GM04503 (cell line): ENCODE measurements at regions not wholly inside any gene's neighbourhood (a gene's known extent, or its start where the extent isn't known, plus 50 kb on each side); places are given as distances from the start of the nearest gene placed in this dataset.
"Not testable (repeated sequence)": the region's sequence is repeated elsewhere in the genome, so short reads cannot be mapped to it uniquely, and the experiment has no call there.

Experiments
- DNase-seq: peaks from one replicate; pipeline ENCODE4 v3.0.0-alpha.2; 2012; ENCODE audit warnings: low read depth

DNA sequence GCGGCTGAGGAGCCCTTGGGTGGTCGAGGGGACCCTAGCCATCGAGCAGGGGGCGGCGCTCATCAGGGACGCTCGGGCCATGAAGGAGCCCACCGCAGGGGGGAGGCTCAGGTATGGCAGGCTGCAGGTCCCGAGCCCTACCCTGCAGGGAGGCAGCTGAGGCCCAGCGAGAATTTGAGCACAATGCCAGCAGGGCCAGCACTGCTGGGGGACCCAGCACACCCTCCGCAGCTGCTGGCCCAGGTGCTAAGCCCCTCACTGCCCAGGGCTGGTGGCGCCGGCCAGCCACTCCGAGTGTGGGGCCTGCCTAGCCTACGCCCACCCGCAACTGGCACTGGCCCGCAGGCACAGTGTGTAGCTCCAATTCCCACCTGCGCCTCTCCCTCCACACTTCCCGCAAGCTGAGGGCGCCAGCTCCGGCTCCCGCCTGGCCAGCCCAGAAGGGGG lies 325.4 kb upstream of the FRG1 start:
- no peak for DNase-seq

DNA sequence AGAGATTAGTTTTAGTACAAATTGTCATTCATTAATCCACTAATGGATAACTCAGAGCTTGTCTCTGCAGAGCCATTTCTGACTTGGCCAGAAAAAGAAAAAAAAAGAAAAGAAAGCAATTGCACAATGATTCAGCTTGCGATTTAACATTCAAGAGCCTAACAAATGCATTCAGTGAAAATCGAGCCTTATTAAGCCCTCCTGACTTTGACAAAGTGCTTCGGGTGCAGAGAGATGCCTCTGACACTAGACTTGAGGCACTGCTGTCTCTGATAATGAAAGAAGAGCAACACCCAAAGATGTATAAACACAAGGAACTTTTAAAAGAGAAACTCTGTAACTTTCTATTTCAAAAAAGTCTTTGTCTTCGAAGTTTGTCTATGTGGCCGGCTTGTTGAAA lies 322.9 kb upstream of the FRG1 start:
- not testable (repeated sequence) for DNase-seq

DNA sequence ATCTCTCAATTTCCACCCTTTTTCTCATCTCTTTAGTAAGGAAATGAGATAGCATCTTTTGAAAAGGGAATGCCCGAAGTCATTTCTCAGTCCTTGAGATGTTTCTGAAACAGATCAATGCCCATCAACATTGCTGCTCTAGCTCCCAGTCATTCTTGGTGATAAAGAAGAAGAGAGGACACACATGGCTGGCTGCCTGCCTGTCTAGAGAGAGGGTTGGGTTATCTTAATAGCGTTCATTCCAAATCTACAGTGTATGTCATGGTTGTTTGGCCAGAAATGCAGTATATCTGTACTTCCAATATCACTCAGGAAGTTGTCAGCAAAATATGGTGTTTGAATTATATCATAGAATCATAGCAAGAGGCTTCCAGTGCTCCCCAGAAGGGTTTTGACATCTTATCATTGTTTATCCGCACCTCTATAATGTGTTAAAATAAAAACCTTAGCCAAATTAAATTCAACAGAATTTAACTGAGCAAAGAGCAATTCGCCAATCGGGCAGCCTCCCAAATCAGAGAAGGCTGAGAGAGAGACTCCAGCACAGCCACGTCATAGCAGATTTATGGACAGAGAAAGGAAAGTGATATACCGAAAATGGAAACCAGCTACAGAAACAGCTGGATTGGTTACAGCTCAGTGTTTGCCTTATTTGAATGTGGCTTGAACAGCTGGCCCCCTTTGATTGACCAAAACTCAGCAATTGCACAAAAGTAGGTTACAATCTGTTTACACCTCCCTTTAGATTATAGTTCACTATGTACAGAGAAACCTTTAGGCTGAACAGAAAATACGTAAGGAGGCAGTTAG lies 321.0 kb upstream of the FRG1 start:
- not testable (repeated sequence) for DNase-seq

DNA sequence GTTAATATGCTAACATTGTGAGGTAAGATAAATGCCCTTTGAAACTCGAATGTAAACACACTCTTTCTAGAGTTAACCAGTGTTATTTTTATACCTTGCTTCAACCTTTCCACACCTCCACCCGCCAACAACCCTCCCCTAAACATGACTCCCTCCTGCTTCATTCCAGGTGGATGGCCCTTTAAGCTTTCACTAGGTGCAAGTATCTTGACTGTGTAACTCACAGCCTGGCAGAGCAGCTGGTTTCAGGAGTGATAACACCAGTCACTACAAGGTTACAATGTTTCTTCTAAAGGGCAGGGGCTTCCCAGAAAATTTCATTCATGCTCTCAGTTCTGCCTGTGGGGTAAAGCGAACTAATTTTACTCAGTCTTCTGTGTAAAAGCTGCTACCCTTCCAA lies 318.1 kb upstream of the FRG1 start:
- DNase-seq = not testable (repeated sequence)

DNA sequence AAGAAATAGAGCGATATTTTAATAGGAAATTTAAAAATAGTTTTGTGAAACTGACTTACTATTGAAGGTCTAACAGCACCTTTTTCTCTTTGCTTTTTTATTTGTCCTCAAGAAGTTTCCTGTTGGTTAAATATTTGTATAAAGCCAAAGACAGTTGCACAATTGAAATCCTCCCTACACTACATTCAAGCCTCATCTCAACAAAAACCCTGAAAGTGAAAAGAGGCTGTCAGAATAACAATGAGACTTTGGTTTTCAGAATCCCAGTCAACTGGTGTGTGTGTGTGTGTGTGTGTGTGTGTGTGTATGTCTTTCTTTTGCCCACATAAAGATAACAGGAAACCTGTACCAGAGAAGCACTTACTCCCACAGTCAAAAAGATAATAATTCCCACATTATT lies 313.6 kb upstream of the FRG1 start:
- DNase-seq = not testable (repeated sequence)

DNA sequence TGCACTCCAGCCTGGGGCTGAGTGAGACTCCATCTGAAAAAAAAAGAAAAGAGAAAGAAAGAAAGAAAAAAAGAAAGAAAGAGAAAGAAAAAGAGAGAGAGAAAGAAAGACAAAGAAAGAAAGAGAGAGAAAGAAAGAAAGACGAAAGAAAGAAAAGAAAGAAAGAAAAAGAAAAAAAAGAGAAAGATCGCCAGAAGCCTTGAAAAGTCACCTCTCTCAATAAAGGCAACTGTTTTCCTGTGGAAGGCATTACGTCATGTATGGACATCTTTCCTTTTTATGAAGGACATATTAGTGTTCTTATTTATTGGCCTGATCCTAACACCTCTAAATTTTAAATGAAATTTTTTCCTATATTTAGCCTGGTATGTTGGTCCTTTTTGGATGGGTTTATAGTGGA lies 310.9 kb upstream of the FRG1 start:
- DNase-seq = not testable (repeated sequence)

DNA sequence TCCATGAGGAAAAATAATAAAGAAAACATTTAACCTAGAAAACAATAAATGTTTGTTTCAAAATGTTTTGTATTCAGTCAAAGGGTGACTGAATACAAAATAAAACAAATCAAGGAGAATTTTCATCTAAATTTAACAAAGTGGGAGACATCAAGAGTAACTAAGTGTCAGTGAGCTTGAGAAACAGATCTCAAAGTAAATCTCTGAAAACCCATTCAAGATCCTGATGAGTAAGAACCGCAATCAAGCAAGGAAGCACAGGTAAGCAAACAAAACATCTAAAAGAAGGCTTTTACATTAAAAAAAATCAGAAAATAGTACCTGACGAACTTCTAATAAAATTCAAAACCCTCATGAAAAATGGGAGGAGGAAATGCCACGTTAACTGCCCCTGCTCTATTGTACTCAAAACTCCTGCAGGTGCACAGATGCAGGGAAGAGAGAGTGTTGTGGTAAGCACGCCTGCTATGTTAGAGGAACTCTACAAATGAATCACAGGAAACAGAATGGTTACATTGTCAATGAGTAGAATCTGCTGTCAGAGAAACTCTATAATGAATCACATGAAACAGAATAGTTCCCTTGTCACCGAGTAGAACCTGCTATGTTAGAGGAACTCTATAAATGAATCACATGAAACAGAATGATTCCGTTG lies 309.6 kb upstream of the FRG1 start:
- DNase-seq = not testable (repeated sequence)

DNA sequence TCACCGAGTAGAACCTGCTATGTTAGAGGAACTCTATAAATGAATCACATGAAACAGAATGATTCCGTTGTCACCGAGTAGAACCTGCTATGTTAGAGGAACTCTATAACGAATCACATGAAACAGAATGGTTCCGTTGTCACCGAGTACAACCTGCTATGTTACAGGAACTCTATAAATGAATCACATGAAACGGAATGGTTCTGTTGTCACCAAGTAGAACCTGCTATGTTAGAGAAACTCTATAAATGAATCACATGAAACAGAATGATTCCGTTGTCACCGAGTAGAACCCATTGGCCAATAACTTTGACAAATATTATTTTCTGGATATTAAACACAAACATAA lies 309.1 kb upstream of the FRG1 start:
- DNase-seq = not testable (repeated sequence)

DNA sequence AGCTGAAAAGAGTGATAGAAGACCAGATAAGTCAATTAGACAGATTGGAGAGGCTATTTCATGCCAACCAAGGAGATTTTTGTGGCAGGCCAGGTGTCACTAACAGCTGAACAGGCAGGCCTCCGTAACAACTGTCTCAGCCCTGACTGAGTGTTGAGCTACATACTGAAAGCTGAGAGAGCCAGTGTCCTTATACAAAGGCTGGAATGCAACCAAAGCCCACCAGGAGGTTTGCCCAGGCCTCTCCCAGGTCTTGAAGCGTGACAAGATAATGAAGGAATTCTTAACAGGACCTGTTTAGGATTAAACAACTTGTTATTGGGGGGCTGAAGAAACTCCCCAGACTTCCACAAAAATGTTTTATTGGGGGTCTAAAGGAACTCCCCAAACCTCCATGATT lies 290.2 kb upstream of the FRG1 start:
- not testable (repeated sequence) for DNase-seq

DNA sequence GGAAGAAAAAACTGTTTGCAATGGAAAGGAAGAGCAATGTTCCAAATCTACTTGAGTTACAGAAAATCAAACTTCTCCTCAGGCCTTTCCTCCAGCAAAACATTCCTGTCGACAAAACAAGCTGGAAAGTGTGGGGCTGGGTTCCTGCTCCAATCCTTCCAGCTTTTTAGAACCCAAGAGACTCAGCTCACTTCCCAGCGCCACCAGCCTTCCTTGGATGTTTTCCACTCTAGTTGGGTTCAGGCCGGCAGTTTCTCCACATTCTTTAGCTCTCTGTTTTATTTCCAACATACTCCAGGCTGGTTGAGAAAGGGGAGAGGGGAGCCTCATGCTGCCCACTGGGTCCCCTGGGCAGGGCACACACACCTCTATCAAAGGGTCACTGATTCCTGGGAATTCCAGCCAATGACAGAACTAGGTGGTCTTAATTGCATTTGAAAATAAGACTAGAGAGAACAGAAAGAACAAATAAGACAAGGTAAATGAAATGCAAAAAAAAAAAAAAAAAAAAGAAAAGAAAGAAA lies 287.5 kb upstream of the FRG1 start:
- DNase-seq = not testable (repeated sequence)

DNA sequence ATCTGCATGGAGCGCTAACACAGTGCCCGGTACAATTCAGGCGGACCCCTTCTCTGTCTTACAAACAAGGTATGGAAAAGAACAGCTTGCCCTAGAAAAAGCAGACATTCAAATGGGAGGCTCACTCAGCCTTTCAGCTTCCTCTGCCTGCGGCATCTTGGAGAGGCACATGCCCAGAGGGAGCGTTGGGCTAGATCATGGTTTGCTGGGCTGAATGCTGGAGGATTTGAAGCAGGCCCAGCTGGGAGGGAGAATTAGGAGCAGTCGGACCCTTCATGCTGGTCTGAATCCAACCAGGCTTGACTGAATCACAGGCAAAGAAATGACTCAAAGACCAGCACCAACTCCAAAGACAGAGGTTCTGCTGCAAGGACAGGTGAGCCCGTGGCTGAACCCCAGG lies 286.7 kb upstream of the FRG1 start:
- not testable (repeated sequence) for DNase-seq

DNA sequence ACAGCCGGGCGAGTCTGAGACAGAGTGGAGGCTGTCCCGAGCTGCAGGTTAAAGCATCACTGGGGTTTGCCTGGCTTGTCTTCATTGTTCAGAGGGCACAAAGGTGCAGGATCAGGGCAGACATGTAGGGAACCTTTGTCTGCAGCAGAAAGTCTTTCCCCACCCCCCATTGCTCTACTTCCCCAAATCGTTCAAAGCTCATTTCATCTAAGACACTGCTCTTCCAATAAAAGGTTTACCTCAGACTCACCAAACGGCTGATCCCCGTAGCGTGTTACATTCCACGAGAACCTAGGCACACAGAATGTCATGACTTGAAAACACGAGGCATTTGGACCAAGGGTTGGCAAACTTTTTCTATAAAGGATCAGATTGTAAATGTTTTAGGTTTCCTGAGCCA lies 286.3 kb upstream of the FRG1 start:
- DNase-seq = not testable (repeated sequence)

DNA sequence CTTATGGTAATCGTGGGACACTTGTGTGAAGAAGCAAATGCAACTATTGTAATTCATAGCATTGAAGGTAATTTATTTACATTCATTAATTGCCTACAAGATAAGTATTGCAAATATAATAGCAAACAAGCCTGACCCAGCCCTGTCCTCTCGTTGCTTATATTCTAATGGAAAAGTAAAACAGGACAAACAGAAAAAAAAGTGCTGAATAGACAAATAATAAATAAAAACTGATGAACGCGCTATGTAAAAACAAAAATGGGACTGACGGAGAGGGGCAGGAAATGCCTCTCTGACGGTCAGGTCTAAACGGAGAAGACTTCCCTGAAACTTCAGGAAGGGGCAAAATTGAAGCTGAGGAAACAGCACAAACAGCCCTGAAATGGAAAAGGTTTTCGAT lies 284.9 kb upstream of the FRG1 start:
- DNase-seq = not testable (repeated sequence)

DNA sequence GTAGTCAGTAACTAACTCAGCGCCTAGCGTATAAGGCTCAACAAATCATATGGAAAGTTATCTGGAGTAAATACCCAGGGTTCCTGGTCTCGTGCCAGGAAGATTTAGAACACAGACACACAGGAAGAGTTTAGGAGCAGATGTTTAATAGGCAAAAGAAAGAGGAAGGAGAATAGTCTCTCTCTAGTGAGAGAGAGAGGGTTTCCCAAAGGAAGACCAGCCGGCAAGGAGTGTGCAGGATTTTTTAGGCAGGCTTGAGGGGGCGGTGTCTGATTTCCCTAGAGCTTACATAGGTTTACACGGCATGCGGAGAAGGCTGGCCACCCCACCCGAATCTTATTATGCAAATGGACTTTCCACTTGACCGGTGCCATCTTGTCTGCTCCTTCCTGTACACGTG lies 284.0 kb upstream of the FRG1 start:
- DNase-seq = no peak

DNA sequence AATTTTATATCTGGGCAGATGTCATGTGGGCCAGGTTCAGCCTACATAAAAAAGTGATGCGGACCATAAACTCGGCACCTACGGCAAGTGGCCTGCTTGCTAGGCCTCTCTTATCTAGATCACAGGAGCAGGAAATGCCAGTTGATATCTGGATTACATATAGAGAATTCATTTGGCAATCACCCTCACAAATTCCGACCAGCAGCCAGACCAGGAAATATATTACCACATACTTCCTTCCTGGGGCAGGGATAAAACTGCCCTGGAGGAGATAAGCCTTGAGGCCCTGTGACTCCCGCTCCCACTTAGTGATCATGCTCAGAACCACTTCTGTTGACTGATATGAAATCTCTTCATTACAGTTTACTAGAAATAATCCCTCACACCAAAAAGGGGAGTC lies 282.4 kb upstream of the FRG1 start:
- not testable (repeated sequence) for DNase-seq

DNA sequence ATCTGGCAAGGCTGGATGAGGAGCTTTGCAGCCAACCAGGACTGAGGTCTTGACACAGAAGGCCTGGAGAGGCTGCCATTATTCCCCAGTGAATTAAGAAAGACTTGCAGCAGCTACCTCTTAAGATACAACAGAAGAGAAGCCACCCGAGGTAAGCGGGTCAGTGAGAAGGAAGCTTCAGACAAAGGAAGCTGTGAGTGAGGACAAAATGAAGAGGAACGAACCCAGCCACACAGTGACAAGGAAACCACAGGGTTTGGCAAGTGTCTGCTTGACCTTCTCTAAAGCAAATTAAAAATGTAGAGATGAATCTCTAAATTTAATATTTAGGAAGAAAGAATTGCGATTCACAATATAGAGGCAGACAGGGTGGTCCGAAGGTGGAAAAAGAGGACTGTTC lies 281.8 kb upstream of the FRG1 start:
- not testable (repeated sequence) for DNase-seq

DNA sequence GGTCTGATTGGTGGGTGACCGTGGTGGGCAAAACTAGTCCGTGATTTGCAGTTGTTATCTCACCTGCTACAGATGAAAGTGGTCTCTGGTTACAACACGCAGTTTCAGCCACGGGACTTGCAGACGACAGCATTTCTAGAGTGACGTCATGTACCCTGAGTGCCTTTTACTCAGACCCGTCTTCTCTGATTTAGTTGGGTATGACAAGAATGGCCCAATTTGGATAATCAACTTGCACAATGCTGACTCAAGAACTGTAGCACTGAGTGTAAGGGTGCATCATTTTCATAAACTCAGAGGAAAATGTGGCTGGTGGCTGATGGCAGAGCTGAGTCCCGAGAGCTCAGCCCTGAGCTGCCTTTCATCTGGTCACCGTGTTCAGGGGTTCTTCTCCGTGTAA lies 281.4 kb upstream of the FRG1 start:
- DNase-seq = no peak

DNA sequence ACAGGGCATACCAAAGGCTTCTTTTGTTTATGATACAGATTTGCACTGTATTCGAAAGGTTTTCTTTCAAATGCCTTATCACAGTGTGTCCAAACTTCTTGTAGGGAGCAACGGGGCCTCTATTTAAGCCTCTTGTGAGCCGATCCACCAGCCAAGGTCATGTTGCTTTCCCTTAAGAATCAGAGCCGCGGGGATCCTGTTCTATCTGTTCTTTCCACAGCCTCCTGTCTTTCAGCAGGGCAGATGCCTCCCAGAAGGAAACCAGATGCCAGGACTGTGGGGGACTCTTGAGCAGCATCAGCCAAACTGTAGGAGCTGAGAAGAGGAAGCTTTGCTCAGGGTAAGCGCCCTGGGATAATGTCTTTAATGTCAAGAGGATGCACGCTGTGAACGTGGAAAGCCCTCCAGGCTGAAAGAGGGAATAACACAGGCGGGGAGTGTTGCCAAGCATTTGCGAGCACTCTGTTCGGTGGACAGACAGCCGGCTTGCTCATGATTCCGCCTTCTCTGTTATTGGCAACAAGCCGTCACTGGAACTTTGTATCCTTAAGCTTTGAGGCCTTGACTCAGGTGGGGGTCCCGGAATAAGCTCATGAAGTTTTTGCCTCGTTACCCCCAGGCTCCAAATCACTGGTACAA lies 279.8 kb upstream of the FRG1 start:
- DNase-seq = no peak

DNA sequence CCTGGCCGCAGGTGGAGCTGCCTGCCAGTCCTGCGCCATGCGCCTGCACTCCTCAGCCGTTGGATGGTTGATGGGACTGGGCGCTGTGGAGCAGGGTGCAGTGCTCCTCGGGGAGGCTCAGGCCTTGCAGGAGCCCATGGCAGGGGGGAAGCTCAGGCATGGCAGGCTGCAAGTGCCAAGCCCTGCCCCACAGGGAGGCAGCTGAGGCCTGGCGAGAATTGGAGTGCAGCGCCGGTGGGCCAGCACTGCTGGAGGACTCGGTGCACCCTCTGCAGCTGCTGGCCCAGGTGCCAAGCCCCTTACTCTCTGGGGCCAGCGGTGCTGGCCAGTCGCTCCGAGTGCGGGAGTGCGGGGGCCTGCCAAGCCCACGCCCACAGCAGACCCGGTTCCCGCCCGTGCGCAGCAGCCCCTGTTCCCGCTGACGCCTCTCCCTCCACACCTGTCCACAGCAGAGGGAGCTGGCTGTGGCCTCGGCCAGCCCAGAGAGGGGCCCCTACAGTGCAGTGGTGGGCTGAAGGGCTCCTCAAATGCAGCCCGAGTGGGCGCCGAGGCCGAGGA lies 275.9 kb upstream of the FRG1 start:
- DNase-seq = no peak

DNA sequence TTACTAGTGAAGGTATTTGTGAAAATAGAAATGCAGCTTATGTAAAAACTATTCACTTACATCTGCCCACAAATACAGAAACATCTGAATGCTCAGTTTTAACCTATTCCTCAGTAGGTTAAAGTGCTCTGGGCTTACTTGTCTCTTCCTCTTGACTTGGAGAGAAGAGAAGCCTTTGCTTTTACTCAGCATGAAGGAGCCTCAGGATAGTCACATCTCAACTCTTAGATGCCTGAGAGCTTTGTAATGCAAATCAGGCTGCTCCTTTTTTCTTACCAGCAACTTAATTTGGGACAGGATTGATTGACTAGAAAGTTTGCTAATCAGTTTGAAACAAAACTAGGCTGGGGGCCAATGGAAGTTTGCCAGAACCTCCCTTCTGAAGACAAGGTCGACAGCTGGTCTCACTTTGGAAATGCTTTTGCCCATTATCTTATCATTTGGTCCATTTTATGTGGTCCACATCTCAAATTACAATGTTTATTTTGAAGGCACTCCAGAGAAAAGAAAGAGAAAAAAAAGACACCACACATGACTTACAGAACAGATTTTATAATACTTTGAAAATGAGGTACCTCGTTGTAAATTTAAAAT lies 274.9 kb upstream of the FRG1 start:
- DNase-seq = not testable (repeated sequence)

DNA sequence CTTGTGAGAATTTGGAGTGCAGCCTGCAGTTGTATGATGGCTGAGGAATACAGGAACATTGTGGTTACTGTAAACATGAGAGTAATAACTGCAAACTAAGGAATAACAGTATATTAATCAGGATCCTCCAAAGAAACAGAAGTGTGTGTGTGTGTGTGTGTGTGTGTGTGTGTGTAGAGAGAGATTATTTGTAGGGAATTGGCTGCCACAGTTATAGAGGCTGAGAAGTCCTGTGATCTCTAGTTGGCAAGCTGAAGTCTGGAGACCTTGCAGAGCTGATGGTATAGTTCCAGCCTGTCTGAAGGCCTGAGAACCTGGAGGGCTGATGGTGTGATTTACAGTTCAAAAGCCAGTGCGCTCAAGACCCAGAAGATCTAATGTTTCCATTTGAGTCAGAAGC lies 273.3 kb upstream of the FRG1 start:
- DNase-seq = not testable (repeated sequence)

DNA sequence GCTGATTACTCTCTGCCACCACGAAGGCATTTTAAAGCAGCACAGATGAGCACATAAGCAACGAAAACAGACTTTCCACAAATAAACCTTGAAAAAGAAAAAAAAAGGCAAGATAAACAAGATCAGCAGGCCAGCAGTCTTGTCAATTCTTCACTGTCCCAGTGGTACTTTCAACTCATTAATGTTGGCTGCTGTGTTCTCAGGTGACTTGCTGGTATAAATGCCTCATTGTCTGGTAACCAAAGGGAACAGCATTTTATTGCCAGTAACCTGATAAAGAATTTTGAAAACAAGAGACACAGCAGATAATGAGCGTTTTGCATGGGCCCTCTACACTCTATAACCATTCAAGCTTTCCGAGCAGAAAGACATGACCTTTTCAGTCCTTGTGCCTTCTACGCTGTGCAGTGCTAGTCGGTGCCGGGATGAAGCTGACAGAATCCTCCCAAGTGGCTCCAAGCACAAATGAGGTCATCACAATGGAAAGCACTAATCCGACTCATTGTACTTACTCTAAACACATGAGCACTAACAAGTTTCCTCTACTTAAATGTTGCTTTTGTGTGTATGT lies 242.9 kb upstream of the FRG1 start:
- not testable (repeated sequence) for DNase-seq
